ENCODE measurements at regions not wholly inside any gene's neighbourhood (a gene's known extent, or its start where the extent isn't known, plus 50 kb on each side); places are given as distances from the start of the nearest gene placed in this dataset.
"Not testable (repeated sequence)": the region's sequence is repeated elsewhere in the genome, so short reads cannot be mapped to it uniquely, and the experiment has no call there.

- no peak for DNase-seq (ENCODE audit: low read depth)
- H3K4me3 ChIP-seq (ENCODE audit: low read depth, low read length) = no peak overlapping the region
- TF ChIP-seq CTCF (conservative IDR thresholded peaks at IDR 0.05; ENCODE audit: low read depth, low read length) = no peak
These were observed 1112.0 kb upstream of the INTU start for GRCh38 chr4:126520731-126521130.

- not testable (repeated sequence) for DNase-seq (ENCODE audit: low read depth); H3K4me3 ChIP-seq (ENCODE audit: low read depth, low read length)
These were observed 1107.4 kb upstream of the INTU start for GRCh38 chr4:126525400-126525799.

GRCh38 chr4:126526335-126526734 is 1106.4 kb upstream of the INTU start:
- no peak for TF ChIP-seq CTCF (conservative IDR thresholded peaks at IDR 0.05; ENCODE audit: low read depth, low read length)
- H3K4me3 ChIP-seq (ENCODE audit: low read depth, low read length) = no peak overlapping the region
- no peak for DNase-seq (ENCODE audit: low read depth)

GRCh38 chr4:126529997-126530396 is 1102.8 kb upstream of the INTU start:
- TF ChIP-seq CTCF (conservative IDR thresholded peaks at IDR 0.05; ENCODE audit: low read depth, low read length) = no peak
- no peak overlapping the region for H3K4me3 ChIP-seq (ENCODE audit: low read depth, low read length)
- no peak for DNase-seq (ENCODE audit: low read depth)

- no peak overlapping the region for H3K4me3 ChIP-seq (ENCODE audit: low read depth, low read length)
- TF ChIP-seq CTCF (conservative IDR thresholded peaks at IDR 0.05; ENCODE audit: low read depth, low read length) = no peak
- no peak for DNase-seq (ENCODE audit: low read depth)
These were observed 1101.7 kb upstream of the INTU start for GRCh38 chr4:126530996-126531585.

- TF ChIP-seq CTCF (conservative IDR thresholded peaks at IDR 0.05; ENCODE audit: low read depth, low read length) = no peak
- no peak overlapping the region for H3K4me3 ChIP-seq (ENCODE audit: low read depth, low read length)
- no peak for DNase-seq (ENCODE audit: low read depth)
These were observed 1100.2 kb upstream of the INTU start for GRCh38 chr4:126532527-126532926.

- no peak overlapping the region for H3K4me3 ChIP-seq (ENCODE audit: low read depth, low read length)
- TF ChIP-seq CTCF (conservative IDR thresholded peaks at IDR 0.05; ENCODE audit: low read depth, low read length) = no peak
- no peak for DNase-seq (ENCODE audit: low read depth)
These were observed 1099.5 kb upstream of the INTU start for GRCh38 chr4:126533146-126533805.
